Fibroblast of villous mesenchyme (primary cell): ENCODE measurements at regions not wholly inside any gene's neighbourhood (a gene's known extent, or its start where the extent isn't known, plus 50 kb on each side); places are given as distances from the start of the nearest gene placed in this dataset.
A peak's percentile ranks its signal among the peaks of the same experiment; 100 is the strongest.

Experiments used
- DNase-seq: peaks from one replicate; pipeline ENCODE4 v3.0.0-alpha.2; 2010; ENCODE audit warnings: low read depth
- H3K4me3 ChIP-seq: 2 replicates; pipeline ENCODE4 v1.5.1; 2011; ENCODE audit warnings: low read depth, mild to moderate bottlenecking, low read length
- TF ChIP-seq, protein P1 (sequence below): IDR thresholded peaks from 2 replicates; pipeline ENCODE4 v1.5.1; 2012; ENCODE audit warnings: low read depth, mild to moderate bottlenecking, low read length; ENCODE audit not compliant: insufficient read depth

DNA sequence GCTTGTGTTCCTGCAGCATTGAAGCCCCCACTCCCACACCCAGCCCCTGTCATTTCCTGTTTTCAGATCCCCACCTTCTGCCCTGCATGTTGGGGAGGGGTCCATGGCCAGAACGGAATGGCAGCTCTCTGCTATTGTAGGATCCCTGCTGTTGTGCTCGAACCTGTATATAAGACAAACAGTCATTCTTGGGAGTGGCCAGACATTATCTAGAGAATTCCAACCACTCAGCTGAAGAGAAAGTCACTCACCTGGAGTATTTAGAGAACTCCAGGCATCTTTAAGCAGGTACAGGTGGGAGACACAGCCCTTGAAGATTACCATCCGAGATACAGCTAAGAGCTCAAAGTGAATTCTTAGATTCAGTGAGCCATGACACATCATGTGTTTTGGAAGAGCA, 96.1 kb downstream of the C9orf152 start:
- TF ChIP-seq, protein P1, sequence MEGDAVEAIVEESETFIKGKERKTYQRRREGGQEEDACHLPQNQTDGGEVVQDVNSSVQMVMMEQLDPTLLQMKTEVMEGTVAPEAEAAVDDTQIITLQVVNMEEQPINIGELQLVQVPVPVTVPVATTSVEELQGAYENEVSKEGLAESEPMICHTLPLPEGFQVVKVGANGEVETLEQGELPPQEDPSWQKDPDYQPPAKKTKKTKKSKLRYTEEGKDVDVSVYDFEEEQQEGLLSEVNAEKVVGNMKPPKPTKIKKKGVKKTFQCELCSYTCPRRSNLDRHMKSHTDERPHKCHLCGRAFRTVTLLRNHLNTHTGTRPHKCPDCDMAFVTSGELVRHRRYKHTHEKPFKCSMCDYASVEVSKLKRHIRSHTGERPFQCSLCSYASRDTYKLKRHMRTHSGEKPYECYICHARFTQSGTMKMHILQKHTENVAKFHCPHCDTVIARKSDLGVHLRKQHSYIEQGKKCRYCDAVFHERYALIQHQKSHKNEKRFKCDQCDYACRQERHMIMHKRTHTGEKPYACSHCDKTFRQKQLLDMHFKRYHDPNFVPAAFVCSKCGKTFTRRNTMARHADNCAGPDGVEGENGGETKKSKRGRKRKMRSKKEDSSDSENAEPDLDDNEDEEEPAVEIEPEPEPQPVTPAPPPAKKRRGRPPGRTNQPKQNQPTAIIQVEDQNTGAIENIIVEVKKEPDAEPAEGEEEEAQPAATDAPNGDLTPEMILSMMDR, result no peak
- no peak for DNase-seq
- H3K4me3 ChIP-seq, result no peak overlapping the region

- H3K4me3 ChIP-seq, result no peak overlapping the region
- DNase-seq, result no peak
- TF ChIP-seq, protein P1, result no peak
Measured at GRCh38 chr9:110112792-110113191, 95.2 kb downstream of the C9orf152 start.

DNA sequence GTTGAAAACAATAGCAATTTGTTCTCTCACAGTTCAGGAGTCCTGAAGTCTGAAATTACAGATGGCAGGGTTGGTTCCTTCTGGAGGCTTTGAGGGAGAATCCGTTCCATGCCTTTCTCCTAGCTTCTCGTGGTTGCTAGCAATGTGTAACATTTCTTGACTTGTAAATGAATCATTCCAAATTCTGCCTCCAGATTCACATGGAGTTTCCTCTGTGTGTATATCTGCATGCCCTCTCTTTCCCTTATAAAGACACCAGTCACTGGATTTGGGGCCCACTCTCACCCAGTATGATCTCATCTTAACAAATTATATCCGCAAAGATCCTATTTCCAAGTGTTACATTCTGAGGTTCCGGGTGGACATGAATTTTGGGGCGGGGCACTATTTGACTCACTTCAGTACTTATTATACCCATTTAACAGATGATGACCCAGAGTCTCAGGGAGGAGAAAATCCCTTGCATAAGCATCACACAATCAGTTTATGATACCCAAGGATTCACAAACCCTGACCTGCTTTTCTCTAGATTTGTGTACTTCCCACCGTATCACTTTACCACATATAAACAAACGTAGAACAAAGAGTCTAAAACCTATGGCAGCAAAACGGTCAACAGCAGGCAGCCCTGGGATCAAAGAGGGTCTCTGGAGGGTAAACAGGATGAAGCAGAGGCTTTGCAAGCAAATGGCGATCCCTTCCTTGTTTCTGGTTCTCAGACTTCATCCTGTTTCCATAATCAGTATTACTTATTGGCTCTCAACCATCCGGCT, 93.7 kb downstream of the C9orf152 start:
- peak overlapping the region; percentile 22 for H3K4me3 ChIP-seq
- no peak for DNase-seq
- TF ChIP-seq, protein P1, result no peak

DNA sequence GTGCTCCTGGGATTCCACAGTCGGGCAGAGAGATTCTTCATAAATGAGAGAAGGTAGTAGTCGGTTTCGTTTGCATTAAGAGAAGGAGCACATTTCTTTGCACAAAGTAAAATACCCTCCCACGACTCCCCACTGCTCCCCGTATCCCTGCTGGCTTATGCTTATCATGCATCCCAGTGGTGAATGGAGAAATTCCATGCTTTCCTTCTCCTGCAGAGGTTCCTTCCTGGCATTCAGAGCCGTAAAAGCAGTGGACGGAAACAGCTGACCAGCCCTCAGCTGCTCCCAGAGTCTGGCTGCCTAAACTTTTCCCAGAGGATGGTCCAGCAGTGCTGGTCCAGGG, 93.1 kb downstream of the C9orf152 start:
- DNase-seq, result peak; percentile 90
- TF ChIP-seq, protein P1, result peak; percentile 11
- no peak overlapping the region for H3K4me3 ChIP-seq

- DNase-seq, result peak; percentile 74
- no peak overlapping the region for H3K4me3 ChIP-seq
- TF ChIP-seq, protein P1, result no peak
Measured at GRCh38 chr9:110115341-110115820, 92.6 kb downstream of the C9orf152 start.

DNA sequence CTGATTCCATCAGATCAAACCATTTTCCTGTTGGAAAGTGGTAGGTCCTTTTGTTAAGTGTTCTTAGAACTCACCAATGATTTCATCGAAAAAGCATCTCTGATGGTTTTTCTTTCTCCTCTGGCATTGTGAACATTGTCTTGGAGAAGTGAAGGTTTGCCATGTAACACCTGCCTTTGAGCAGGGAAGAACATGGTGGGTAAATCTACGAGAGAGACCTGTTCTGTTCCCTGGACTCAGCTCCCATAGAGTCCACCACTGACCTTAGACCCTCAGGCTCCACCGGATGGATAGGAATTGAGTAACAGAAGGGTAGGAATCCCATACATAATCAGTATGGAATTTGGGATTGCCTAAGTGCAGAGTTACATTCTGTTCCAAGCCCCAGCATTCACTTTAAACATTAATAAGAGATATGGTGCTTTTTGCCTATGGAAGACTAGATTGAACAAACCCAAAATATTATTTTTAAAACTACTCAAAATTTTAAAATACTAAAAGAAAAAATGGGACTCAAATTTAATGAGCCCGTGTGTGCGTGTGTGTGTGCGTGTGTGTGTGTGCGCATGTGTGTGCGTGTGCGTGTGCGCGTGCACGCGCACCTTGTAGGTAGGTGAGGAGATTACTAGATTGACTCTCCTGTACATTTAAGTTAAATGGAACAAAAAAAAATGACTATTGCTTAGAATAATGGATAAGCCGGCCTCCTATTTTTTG, 92.0 kb downstream of the C9orf152 start:
- peak; percentile 96 for DNase-seq
- H3K4me3 ChIP-seq, result no peak overlapping the region
- TF ChIP-seq, protein P1, result no peak
